ENCODE measurements at regions not wholly inside any gene's neighbourhood (a gene's known extent, or its start where the extent isn't known, plus 50 kb on each side); places are given as distances from the start of the nearest gene placed in this dataset.
A peak's percentile ranks its signal among the peaks of the same experiment; 100 is the strongest.

GRCh38 chr2:120596191-120596811 lies 139.4 kb upstream of the GLI2 start:
- no peak for DNase-seq

DNA sequence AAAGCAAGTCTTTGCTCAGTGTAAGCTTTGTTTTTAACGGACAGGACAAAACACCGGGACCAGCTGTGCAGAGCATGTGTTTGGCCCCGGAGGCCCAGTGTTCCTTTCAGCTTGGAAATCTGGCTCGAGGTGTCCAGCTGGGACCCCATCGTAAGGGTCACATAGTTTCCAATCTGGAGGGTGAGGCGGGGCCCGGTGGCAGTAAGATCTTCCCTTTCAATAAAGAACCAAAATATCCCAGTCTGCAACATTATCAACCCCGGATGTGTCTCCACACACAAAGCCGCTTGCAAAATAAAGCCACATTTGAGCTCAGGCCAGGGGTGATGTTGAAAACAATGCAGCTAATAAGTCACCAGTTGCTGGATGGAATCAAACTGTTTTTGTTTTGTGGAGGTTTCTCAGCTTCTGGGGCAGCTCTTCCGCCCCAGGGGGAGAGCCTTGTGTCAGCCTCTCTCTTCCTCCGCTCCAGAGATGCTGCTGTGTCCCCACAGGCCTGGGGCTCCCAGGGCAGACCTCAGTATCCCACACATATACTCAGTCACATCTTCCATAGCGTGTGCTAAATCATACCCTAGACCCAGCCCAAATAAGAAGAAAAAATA lies 138.6 kb upstream of the GLI2 start:
- no peak for DNase-seq

- DNase-seq: no peak
Observed at GRCh38 chr2:120597595-120598193, 138.0 kb upstream of the GLI2 start.

- DNase-seq: no peak
Observed at GRCh38 chr2:120598416-120598815, 137.3 kb upstream of the GLI2 start.

DNA sequence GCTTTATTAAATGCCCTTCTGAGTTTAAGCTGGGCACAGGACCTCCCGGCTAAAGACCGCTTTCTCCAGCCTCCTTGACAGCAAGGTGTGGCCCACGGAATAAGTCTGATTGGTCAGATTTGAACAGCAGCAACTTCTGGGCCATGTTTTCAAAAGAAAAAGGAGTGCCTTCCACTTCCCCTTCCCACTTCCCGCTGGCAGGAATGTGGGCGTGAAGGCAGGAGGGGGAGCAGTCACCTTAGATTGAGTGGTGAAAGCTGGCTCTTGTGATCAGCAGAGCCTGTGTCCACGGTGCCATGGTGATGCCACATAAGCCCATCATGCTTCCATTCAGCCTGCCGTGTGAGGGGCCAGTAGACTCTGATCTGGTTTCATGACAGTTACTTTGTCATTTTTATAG lies 136.6 kb upstream of the GLI2 start:
- no peak for DNase-seq

DNA sequence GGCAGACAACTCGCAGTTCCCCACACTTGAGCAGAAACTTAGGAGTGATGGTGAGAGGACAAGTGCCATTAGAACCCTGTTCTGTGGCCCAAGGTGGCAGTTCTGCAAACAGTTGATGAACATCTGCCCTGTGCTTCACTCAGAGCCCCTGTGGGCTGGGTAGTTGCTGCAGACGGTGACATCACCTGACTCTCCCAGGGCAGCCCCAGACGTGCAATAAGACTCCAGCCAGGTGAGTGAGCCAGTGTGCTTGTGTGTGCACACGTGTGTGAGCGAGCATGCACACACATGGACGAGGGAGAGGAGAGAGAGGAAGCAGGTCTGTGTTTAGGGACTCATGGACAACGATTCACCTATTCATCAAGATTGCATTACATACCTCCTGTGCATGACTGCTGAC lies 136.0 kb upstream of the GLI2 start:
- DNase-seq: no peak

- DNase-seq: no peak
Observed at GRCh38 chr2:120600335-120600734, 135.3 kb upstream of the GLI2 start.

DNA sequence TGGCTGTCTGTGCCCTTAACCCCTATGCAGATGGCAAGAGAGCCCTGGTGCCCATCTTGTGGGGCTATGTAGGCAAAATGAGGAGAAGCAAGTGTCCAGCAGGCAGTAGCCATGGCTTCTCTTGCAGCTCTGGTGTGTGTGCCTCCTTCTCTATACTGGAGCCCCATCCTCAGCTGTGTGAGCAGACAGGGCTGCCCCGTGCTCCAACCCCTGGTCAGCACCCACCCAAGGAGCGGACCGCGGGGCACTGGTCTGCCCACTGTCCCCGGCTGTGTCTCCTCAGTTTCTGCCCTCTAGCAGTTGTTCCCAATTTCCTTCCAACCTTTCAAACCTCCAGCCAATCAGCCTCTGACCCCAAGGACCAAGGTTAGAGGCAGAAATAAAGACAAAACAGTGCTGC lies 134.9 kb upstream of the GLI2 start:
- DNase-seq: no peak

GRCh38 chr2:120601566-120601965 lies 134.1 kb upstream of the GLI2 start:
- no peak for DNase-seq

DNA sequence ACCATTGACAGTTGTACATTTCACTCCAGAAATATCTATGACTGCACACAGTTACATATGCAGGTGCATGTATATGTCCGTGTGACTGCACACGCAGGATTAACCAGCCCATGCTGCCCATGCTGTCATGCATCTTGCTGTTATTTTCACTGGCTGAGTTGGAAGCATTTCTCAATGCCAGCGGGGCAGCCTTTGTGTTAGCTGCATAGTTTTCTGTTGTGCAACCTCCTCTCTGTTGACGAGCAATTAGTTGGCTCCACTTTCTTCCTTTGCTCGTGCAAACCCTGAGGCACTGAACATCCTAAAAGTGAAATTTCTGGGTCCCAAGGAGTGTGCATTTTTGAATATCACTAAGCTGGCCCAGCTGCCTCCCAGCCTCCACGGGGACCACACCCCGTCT lies 133.4 kb upstream of the GLI2 start:
- DNase-seq: no peak

DNA sequence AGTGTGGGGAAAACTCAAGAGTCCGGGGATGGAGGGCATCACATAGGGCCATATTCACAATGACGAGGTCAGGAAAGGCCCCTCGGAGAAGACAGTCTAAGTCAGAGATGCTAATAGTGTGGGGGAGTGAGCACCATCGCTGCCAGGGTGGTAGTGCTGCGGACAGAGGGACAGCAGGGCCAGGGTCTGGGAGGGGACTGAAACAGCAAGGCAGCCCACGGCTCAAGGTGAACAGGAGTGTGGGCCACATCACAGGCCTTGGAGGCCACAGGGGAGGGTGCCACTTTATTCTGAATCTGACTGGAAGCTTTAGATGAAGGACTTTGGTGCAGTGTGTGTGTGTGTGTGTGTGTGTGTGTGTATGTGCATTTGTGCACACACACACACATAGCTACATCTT lies 130.9 kb upstream of the GLI2 start:
- no peak for DNase-seq

DNA sequence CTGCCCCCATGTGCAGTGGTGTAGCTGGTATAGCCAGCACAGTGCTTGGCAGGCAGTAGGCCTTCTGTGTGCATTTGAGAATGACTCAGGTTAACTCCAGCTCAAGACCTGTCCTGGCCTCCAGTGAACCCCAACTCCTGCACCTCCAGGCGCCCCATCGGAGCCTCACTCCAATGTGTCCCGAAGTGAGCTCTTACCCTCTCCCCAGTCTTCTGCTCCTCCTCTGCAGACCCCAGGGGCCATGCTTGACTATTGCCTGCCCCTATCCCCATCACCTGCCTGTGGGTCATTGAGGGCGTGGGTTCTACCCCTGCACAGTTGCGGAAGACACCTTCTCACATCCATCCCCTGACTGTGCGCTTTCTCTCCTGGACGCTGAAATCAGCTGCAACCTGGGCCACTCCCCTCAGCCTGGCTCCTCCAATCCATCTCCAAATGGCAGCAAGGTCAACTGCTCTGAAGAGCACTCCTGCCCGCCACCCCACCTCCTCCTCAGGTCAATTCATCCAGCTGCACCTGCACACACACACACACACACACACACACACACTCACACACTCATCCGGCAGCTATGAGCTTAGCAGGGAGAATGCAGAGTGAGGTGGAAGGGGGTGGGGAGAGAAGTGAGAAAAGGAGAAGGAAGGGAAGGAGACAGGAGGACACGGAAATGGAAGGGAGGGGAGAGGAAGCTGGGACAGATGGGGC lies 130.3 kb upstream of the GLI2 start:
- no peak for DNase-seq

GRCh38 chr2:120606280-120606679 lies 129.4 kb upstream of the GLI2 start:
- DNase-seq: no peak

DNA sequence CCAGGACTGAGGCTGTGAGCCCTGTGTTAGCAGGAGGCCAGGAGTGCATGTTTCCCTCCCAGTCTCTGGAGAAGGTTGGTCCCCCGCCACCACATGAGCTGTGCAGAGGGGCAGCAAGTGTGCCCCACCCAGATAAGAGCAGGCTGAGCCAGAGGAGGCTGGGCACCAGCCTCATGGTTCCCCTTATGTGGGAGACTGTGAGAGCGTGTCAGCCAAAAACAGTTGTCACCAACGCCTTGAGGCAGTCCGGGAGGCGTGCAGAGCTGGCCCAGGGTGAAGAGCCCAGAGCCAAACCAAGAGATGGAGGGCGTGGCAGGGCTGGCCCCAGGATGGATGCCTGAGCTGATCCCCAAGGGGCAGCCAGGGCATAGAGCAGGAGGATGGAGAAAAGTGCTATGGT lies 128.7 kb upstream of the GLI2 start:
- DNase-seq: no peak

GRCh38 chr2:120607506-120607905 lies 128.2 kb upstream of the GLI2 start:
- no peak for DNase-seq

DNA sequence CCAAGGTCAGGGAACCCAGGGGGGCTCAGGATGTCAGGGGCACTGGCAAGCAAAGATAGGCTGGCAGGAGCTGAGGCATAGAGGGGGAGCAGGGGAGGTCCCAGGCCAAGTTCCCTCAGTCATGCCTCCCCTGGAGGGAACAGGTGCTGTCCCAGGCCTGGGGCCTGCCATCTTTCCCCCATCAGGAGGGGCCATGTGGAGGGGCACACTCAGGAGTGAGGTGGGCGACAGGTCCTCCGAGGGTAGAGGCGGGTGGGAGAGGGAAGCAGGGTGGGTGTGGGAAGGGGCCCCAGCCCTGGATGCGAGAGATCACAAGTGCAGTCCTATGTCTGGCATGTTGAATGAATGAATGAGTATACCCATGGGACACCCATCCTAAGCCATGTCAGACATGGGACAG lies 127.7 kb upstream of the GLI2 start:
- DNase-seq: no peak

DNA sequence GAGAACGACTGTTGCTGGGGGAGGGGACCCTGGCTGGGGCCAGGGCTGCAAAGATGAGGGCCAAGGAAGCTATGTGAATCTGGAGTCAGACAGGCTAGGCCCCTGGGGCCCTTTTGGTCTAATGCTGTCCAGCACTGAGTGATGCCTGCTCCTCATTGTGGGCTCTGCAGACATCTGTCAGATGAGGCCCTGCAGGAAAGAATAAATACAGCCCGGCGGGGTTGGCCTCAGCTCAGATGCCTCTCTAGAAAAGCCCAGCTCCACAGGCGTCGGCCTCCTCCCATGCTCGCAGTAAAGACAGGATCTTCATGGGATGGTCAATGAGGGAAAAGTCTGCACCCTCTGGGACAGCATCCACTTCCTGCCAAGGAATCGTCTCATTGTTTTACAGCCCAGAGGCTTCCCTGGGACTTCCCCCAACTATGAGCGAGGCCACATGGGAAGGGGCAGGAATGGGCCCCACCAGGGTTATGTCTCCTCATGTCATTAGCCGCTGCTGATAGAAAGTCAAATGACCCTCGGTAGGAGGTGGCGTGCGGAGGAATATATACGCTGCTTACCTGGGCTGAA lies 125.8 kb upstream of the GLI2 start:
- DNase-seq: no peak

DNA sequence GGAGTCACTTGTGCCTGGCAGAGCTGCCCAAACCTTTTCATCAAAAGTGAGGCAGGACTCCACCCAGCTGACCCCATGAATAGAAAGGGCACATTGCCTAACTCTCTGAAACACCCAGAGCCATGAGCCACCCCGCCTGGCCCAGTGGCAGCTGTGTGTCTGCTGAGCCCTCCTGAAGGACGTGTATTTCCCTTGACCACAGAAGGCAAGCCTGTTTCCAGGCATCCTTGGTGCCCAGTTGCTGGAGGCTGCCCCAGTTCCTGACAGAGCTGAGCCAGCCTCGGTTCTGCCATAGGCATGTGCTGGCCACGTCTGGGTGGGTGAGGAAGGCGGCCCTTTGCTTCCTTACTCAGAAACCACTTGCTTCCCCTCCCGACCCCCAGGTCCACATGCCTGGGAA lies 124.7 kb upstream of the GLI2 start:
- no peak for DNase-seq

DNA sequence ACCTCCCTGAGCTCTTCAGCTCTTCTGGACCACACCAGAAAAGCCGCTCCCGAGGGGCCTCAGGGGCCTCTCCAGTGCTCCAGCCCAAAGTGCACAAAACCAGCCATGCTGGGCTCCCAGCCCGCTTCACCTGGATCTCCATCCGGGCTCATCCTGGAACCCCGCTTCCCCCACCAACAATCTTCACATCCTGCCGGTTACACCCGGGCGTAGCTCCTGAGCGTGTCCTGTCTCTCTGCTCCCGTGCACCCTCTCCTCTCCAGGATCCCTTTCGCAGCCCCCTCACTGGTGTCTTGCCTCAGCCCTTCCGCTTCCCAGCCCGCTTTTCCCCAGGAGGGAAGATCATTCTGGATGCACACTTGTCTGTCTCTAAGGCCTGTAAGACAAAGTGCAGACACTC lies 123.7 kb upstream of the GLI2 start:
- no peak for DNase-seq

GRCh38 chr2:120612471-120612870 lies 123.2 kb upstream of the GLI2 start:
- DNase-seq: no peak

DNA sequence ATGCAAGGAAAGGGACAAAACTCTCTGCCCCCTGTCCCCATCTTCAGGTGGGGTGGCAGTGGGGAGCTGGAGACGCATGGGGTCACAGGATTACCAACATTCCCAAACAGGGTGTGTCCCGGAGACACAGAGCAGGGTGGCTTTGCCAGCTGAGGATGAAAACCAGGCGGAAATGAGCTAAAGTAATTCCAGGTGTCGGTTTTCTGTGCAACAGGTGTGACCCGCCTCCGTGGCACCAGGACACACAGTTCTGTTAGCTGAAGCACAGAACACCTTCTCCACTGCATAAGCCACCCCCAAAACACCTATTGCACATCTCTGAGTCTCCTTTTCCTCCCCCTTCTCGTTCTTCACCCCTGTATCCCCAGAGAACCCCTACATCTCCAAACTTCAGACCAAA lies 122.7 kb upstream of the GLI2 start:
- DNase-seq: peak in 1 of 2 experiments; percentile 13

- DNase-seq: no peak
Observed at GRCh38 chr2:120613742-120614571, 121.7 kb upstream of the GLI2 start.

- DNase-seq: no peak
Observed at GRCh38 chr2:120614901-120615300, 120.8 kb upstream of the GLI2 start.
